CD14-positive monocyte (primary cell): ENCODE measurements at regions not wholly inside any gene's neighbourhood (a gene's known extent, or its start where the extent isn't known, plus 50 kb on each side); places are given as distances from the start of the nearest gene placed in this dataset.

Source experiments
- DNase-seq, 3 donors: peaks; one replicate each; pipeline ENCODE4 v3.0.0-alpha.2; 2011 to 2022
- H2AFZ ChIP-seq: 2 replicates; pipeline ENCODE4 v1.6.0; 2012; ENCODE audit warnings: mild to moderate bottlenecking, low read depth, low read length, inconsistent platforms; ENCODE audit not compliant: insufficient read depth, poor library complexity, severe bottlenecking
- H3K27ac ChIP-seq, 2 donors: 1 replicate in 1 of 2; 2 replicates in 1 of 2; pipeline ENCODE4 v1.5.1; 2012 to 2013; ENCODE audit warnings: low read length in 2 of 2, control low read depth in 1 of 2, inconsistent platforms in 1 of 2, low read depth in 1 of 2, mild to moderate bottlenecking in 1 of 2
- H3K27me3 ChIP-seq, 2 donors: one replicate each; pipeline versions ENCODE4 v1.6.0 to v1.6.1; 2011 to 2013; ENCODE audit warnings: low read length in 2 of 2; ENCODE audit not compliant: control insufficient read depth in 2 of 2, insufficient read depth in 2 of 2
- H3K36me3 ChIP-seq, 2 donors: replicated peaks in 1 of 2; 1 replicate in 1 of 2; 2 replicates in 1 of 2; pipeline versions ENCODE4 v1.5.1 to v1.6.1; 2012 to 2013; ENCODE audit warnings: low read length in 2 of 2, control low read depth in 1 of 2, inconsistent platforms in 1 of 2, mild to moderate bottlenecking in 1 of 2; ENCODE audit not compliant: insufficient read depth in 2 of 2, control insufficient read depth in 1 of 2
- H3K4me1 ChIP-seq, 2 donors: 1 replicate in 1 of 2; 2 replicates in 1 of 2; pipeline versions ENCODE4 v1.5.1 to v1.6.1; 2012 to 2013; ENCODE audit warnings: low read length in 2 of 2, control low read depth in 1 of 2, inconsistent platforms in 1 of 2, mild to moderate bottlenecking in 1 of 2, moderate library complexity in 1 of 2; ENCODE audit not compliant: insufficient read depth in 2 of 2, control insufficient read depth in 1 of 2
- H3K4me2 ChIP-seq: replicated peaks from 2 replicates; pipeline ENCODE3; 2012; ENCODE audit warnings: low read length, moderate library complexity, mild to moderate bottlenecking; ENCODE audit not compliant: poor library complexity, severe bottlenecking; ENCODE audit errors: extremely low read depth
- H3K4me3 ChIP-seq, 3 experiments: fragments of 200-600 bp in 1 of 3; sonication (generic) in 1 of 3; replicated peaks in 1 of 3; 1 replicate in 2 of 3; 2 replicates in 1 of 3; pipeline ENCODE4 v1.5.1; 2011 to 2013; ENCODE audit warnings: low read length in 3 of 3, mild to moderate bottlenecking in 3 of 3, control low read depth in 2 of 3, low read depth in 2 of 3, inconsistent platforms in 1 of 3, moderate library complexity in 1 of 3
- H3K79me2 ChIP-seq: 2 replicates; pipeline ENCODE4 v1.6.0; 2012; ENCODE audit warnings: mild to moderate bottlenecking, control low read depth, inconsistent platforms, low read length, moderate library complexity; ENCODE audit not compliant: insufficient read depth
- H3K9ac ChIP-seq: 2 replicates; pipeline ENCODE4 v1.6.0; 2017; ENCODE audit warnings: low read length, mild to moderate bottlenecking; ENCODE audit not compliant: insufficient read depth, poor library complexity, severe bottlenecking
- H3K9me3 ChIP-seq, 2 donors: replicated peaks in 1 of 2; 1 replicate in 1 of 2; 2 replicates in 1 of 2; pipeline versions ENCODE4 v1.5.1 to v1.6.1; 2012 to 2013; ENCODE audit warnings: low read length in 2 of 2, control low read depth in 1 of 2; ENCODE audit not compliant: control insufficient read depth in 1 of 2, insufficient read depth in 1 of 2
- H4K20me1 ChIP-seq: 2 replicates; pipeline ENCODE4 v1.6.0; 2012; ENCODE audit warnings: mild to moderate bottlenecking, low read length, control low read depth, moderate library complexity; ENCODE audit not compliant: insufficient read depth
- H3K27ac Mint-ChIP-seq, 7 donors: one replicate each; pipeline ENCODE4 v1.8.0; 2020; ENCODE audit warnings: mild to moderate bottlenecking in 7 of 7, mixed read lengths in 7 of 7, moderate library complexity in 6 of 7, inconsistent platforms in 2 of 7
- H3K27me3 Mint-ChIP-seq, 3 donors: one replicate each; pipeline ENCODE4 v1.8.0; 2021 to 2022; ENCODE audit warnings: low read depth in 3 of 3, mild to moderate bottlenecking in 3 of 3, mixed read lengths in 3 of 3, moderate library complexity in 3 of 3, inconsistent platforms in 1 of 3
- H3K36me3 Mint-ChIP-seq, 2 donors: one replicate each; pipeline ENCODE4 v1.8.0; 2020; ENCODE audit warnings: mixed read lengths in 2 of 2, inconsistent platforms in 1 of 2, mild to moderate bottlenecking in 1 of 2
- H3K4me1 Mint-ChIP-seq: one replicate; pipeline ENCODE4 v1.8.0; 2020; ENCODE audit warnings: mild to moderate bottlenecking, mixed read lengths
- H3K4me3 Mint-ChIP-seq, 2 donors: one replicate each; pipeline ENCODE4 v1.8.0; 2020; ENCODE audit warnings: mild to moderate bottlenecking in 2 of 2, mixed read lengths in 2 of 2, moderate library complexity in 1 of 2
- H3K9me3 Mint-ChIP-seq, 7 donors: one replicate each; pipeline ENCODE4 v1.8.0; 2020 to 2022; ENCODE audit warnings: mixed read lengths in 7 of 7, mild to moderate bottlenecking in 6 of 7, moderate library complexity in 6 of 7, inconsistent platforms in 2 of 7
- WGBS: methylation state at CpG from one replicate; pipeline ENCODE4 v1.1.5; 2013; ENCODE audit warnings: missing lambda C conversion rate; ENCODE audit not compliant: insufficient coverage; 5-methylcytosine and 5-hydroxymethylcytosine counted together
- intact Hi-C, 2 donors: fragments of 100-400 bp; cut with micrococcal nuclease; formaldehyde crosslinking; loops; one replicate each; pipeline versions ENCODE4 v1.15.0 to v1.15.1; 2023
- TF ChIP-seq, protein P1 (sequence below): fragments of 200-600 bp; IDR thresholded peaks from one replicate; pipeline ENCODE4 v1.8.0; 2022; ENCODE audit warnings: antibody characterized with exemption, mild to moderate bottlenecking

DNA sequence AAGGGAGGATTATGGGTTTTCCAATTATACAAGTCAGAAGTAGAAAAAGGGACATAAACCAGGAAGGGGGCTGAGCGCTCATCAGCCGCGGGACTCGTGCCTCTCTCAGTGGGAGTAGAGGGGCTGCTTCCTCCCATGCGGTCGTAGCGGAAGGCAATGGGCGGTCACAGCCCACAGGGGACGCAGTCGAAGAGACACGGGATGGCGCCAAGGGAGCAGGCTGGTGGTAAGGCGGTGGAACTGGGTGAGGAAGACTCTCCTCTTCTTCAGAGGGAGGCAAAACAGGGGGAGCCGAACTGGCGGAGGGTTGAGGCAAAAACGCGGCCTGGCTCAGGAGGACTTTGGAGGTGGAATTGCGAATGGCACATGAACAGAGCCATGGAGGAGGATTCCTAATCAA, 677.7 kb downstream of the TMEM121 start:
- Histone ChIP-seq H3K27ac (no peak overlapping the region), H3K36me3 (no peaks in the 10 kb centered on the region), H3K9me3 (no peaks in the 10 kb centered on the region), H3K27me3 (no peaks in the 10 kb centered on the region), H4K20me1 (no peaks in the 10 kb centered on the region), H3K4me1 (no peaks in the 10 kb centered on the region), H2AFZ (no peak overlapping the region), H3K9ac (no peak overlapping the region), H3K4me2 (no peak overlapping the region), H3K4me3 (no peak overlapping the region), H3K79me2 (no peaks in the 10 kb centered on the region)
- peaks cover 2 to 3% (median 2%) of the 10 kb centered on the region in 3 donors for H3K27me3 Mint-ChIP-seq
- 94% methylated on average over 12 of the region's 18 CpGs for WGBS
- H3K9me3 Mint-ChIP-seq: peaks cover 0 to 4% (median 0%) of the 10 kb centered on the region in 7 donors
- H3K36me3 Mint-ChIP-seq: no peaks in the 10 kb centered on the region
- intact Hi-C loops: no loop called here
- no peak for DNase-seq
- TF ChIP-seq, protein P1, sequence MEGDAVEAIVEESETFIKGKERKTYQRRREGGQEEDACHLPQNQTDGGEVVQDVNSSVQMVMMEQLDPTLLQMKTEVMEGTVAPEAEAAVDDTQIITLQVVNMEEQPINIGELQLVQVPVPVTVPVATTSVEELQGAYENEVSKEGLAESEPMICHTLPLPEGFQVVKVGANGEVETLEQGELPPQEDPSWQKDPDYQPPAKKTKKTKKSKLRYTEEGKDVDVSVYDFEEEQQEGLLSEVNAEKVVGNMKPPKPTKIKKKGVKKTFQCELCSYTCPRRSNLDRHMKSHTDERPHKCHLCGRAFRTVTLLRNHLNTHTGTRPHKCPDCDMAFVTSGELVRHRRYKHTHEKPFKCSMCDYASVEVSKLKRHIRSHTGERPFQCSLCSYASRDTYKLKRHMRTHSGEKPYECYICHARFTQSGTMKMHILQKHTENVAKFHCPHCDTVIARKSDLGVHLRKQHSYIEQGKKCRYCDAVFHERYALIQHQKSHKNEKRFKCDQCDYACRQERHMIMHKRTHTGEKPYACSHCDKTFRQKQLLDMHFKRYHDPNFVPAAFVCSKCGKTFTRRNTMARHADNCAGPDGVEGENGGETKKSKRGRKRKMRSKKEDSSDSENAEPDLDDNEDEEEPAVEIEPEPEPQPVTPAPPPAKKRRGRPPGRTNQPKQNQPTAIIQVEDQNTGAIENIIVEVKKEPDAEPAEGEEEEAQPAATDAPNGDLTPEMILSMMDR: no peak
- H3K27ac Mint-ChIP-seq: no peak overlapping the region
- H3K4me3 Mint-ChIP-seq: no peak overlapping the region
- H3K4me1 Mint-ChIP-seq: no peaks in the 10 kb centered on the region

DNA sequence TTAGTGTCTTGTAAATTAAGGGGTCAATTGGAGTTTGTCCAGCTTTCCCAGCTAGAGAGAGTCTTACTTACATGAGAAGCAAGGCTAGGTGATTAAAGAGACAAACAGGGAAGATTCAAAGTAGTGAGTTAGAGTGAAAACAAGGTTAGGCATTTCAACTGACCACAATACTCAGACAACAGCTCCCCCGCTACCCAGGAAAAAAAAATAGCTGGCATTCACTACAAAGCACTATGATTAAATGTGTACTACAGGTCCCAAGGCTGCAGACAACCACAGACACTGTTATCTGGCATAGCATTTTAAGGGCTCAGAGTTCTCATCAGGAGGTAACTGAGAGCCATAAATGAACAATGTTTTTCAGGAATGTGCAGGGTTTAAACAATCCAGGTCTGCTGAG, 680.9 kb downstream of the TMEM121 start:
- Histone ChIP-seq H3K4me3 (no peak overlapping the region), H3K27me3 (no peaks in the 10 kb centered on the region), H3K79me2 (no peaks in the 10 kb centered on the region), H3K4me1 (no peaks in the 10 kb centered on the region), H4K20me1 (no peaks in the 10 kb centered on the region), H3K9ac (no peak overlapping the region), H3K4me2 (no peak overlapping the region), H3K27ac (no peak overlapping the region), H3K36me3 (no peaks in the 10 kb centered on the region), H2AFZ (no peak overlapping the region), H3K9me3 (no peaks in the 10 kb centered on the region)
- Mint-ChIP-seq H3K27me3 (peaks cover 0 to 6% (median 2%) of the 10 kb centered on the region in 3 donors), H3K36me3 (no peaks in the 10 kb centered on the region), H3K4me1 (no peaks in the 10 kb centered on the region), H3K9me3 (peaks cover 0 to 4% (median 0%) of the 10 kb centered on the region in 7 donors), H3K27ac (no peak overlapping the region), H3K4me3 (no peak overlapping the region)
- WGBS: 80% methylated on average over 1 of the region's 1 CpG
- no peak for DNase-seq
- TF ChIP-seq, protein P1: no peak
- intact Hi-C loops: no loop called here
